Stimulated activated naive CD8-positive, alpha-beta T cell treated with anti-CD3 and anti-CD28 coated beads, Interleukin-15, Interleukin-2, amounts not matched to agents 100 ng/mL and 50 ng/mL, for 24 hours (primary cell): ENCODE measurements at regions not wholly inside any gene's neighbourhood (a gene's known extent, or its start where the extent isn't known, plus 50 kb on each side); places are given as distances from the start of the nearest gene placed in this dataset.
"Not testable (repeated sequence)": the region's sequence is repeated elsewhere in the genome, so short reads cannot be mapped to it uniquely, and the experiment has no call there.

Source experiments
- H3K27ac Mint-ChIP-seq: one replicate; pipeline ENCODE4 v1.8.0; 2021; ENCODE audit warnings: mild to moderate bottlenecking, mixed read lengths
- H3K27me3 Mint-ChIP-seq: one replicate; pipeline ENCODE4 v1.8.0; 2021; ENCODE audit warnings: mixed read lengths
- H3K36me3 Mint-ChIP-seq: one replicate; pipeline ENCODE4 v1.8.0; 2021; ENCODE audit warnings: low read depth, mixed read lengths
- H3K4me1 Mint-ChIP-seq: one replicate; pipeline ENCODE4 v1.8.0; 2021; ENCODE audit warnings: low read depth, mixed read lengths
- H3K4me3 Mint-ChIP-seq: one replicate; pipeline ENCODE4 v1.8.0; 2021; ENCODE audit warnings: mild to moderate bottlenecking, mixed read lengths
- H3K9me3 Mint-ChIP-seq: one replicate; pipeline ENCODE4 v1.8.0; 2021; ENCODE audit warnings: mixed read lengths

- no peaks in the 10 kb centered on the region for H3K36me3 Mint-ChIP-seq
- H3K4me1 Mint-ChIP-seq, result peaks cover 9% of the 10 kb centered on the region
Measured at GRCh38 chr14:105636935-105637334, 110.6 kb downstream of the TMEM121 start.

GRCh38 chr14:105637345-105637744 is 111.0 kb downstream of the TMEM121 start:
- H3K27ac Mint-ChIP-seq, H3K4me3 Mint-ChIP-seq, H3K36me3 Mint-ChIP-seq, H3K9me3 Mint-ChIP-seq, H3K27me3 Mint-ChIP-seq, H3K4me1 Mint-ChIP-seq: not testable (repeated sequence)

More at GRCh38 chr14:105636935-105637334, 110.6 kb downstream of the TMEM121 start:
- H3K27ac Mint-ChIP-seq, result peak overlapping the region; percentile 56
- no peaks in the 10 kb centered on the region for H3K27me3 Mint-ChIP-seq
- H3K4me3 Mint-ChIP-seq, result peak overlapping the region; percentile 1
- no peaks in the 10 kb centered on the region for H3K9me3 Mint-ChIP-seq

GRCh38 chr14:105639969-105640931 is 113.9 kb downstream of the TMEM121 start:
- H3K36me3 Mint-ChIP-seq, H3K4me3 Mint-ChIP-seq: not testable (repeated sequence)

GRCh38 chr14:105641075-105641937 is 114.9 kb downstream of the TMEM121 start:
- H3K36me3 Mint-ChIP-seq, result no peaks in the 10 kb centered on the region
- H3K9me3 Mint-ChIP-seq, result no peaks in the 10 kb centered on the region
- no peak overlapping the region for H3K27ac Mint-ChIP-seq
- no peak overlapping the region for H3K4me3 Mint-ChIP-seq
- H3K4me1 Mint-ChIP-seq, result peaks cover 6% of the 10 kb centered on the region
- H3K27me3 Mint-ChIP-seq, result no peaks in the 10 kb centered on the region

More at GRCh38 chr14:105639969-105640931, 113.9 kb downstream of the TMEM121 start:
- not testable (repeated sequence) for H3K4me1 Mint-ChIP-seq, H3K27ac Mint-ChIP-seq, H3K9me3 Mint-ChIP-seq, H3K27me3 Mint-ChIP-seq

- H3K4me1 Mint-ChIP-seq, H3K9me3 Mint-ChIP-seq, H3K36me3 Mint-ChIP-seq, H3K27me3 Mint-ChIP-seq, H3K4me3 Mint-ChIP-seq, H3K27ac Mint-ChIP-seq: not testable (repeated sequence)
Measured at GRCh38 chr14:105641951-105642350, 115.6 kb downstream of the TMEM121 start.

- not testable (repeated sequence) for H3K27ac Mint-ChIP-seq, H3K36me3 Mint-ChIP-seq, H3K27me3 Mint-ChIP-seq, H3K9me3 Mint-ChIP-seq, H3K4me1 Mint-ChIP-seq, H3K4me3 Mint-ChIP-seq
Measured at GRCh38 chr14:105642486-105642885, 116.1 kb downstream of the TMEM121 start.

- not testable (repeated sequence) for H3K9me3 Mint-ChIP-seq, H3K27me3 Mint-ChIP-seq, H3K4me3 Mint-ChIP-seq, H3K4me1 Mint-ChIP-seq, H3K36me3 Mint-ChIP-seq, H3K27ac Mint-ChIP-seq
Measured at GRCh38 chr14:105643406-105644052, 117.1 kb downstream of the TMEM121 start.

GRCh38 chr14:105644053-105644435 is 117.7 kb downstream of the TMEM121 start:
- not testable (repeated sequence) for H3K4me1 Mint-ChIP-seq, H3K27ac Mint-ChIP-seq, H3K27me3 Mint-ChIP-seq, H3K9me3 Mint-ChIP-seq, H3K4me3 Mint-ChIP-seq, H3K36me3 Mint-ChIP-seq

- H3K27ac Mint-ChIP-seq, H3K4me3 Mint-ChIP-seq, H3K36me3 Mint-ChIP-seq, H3K27me3 Mint-ChIP-seq, H3K9me3 Mint-ChIP-seq, H3K4me1 Mint-ChIP-seq: not testable (repeated sequence)
Measured at GRCh38 chr14:105644457-105644856, 118.1 kb downstream of the TMEM121 start.

GRCh38 chr14:105644891-105645290 is 118.5 kb downstream of the TMEM121 start:
- H3K27ac Mint-ChIP-seq, H3K27me3 Mint-ChIP-seq, H3K4me3 Mint-ChIP-seq, H3K36me3 Mint-ChIP-seq, H3K4me1 Mint-ChIP-seq, H3K9me3 Mint-ChIP-seq: not testable (repeated sequence)

- not testable (repeated sequence) for H3K36me3 Mint-ChIP-seq, H3K27ac Mint-ChIP-seq, H3K4me3 Mint-ChIP-seq, H3K9me3 Mint-ChIP-seq, H3K27me3 Mint-ChIP-seq, H3K4me1 Mint-ChIP-seq
Measured at GRCh38 chr14:105645389-105645788, 119.0 kb downstream of the TMEM121 start.

- Mint-ChIP-seq H3K27me3 (no peaks in the 10 kb centered on the region), H3K27ac (no peak overlapping the region), H3K4me1 (peaks cover 9% of the 10 kb centered on the region), H3K9me3 (no peaks in the 10 kb centered on the region), H3K36me3 (no peaks in the 10 kb centered on the region), H3K4me3 (no peak overlapping the region)
Measured at GRCh38 chr14:105646175-105646574, 119.8 kb downstream of the TMEM121 start.

- H3K27ac Mint-ChIP-seq, H3K36me3 Mint-ChIP-seq, H3K9me3 Mint-ChIP-seq, H3K4me1 Mint-ChIP-seq, H3K27me3 Mint-ChIP-seq, H3K4me3 Mint-ChIP-seq: not testable (repeated sequence)
Measured at GRCh38 chr14:105646711-105647281, 120.4 kb downstream of the TMEM121 start.

- not testable (repeated sequence) for H3K27me3 Mint-ChIP-seq, H3K36me3 Mint-ChIP-seq, H3K27ac Mint-ChIP-seq, H3K4me1 Mint-ChIP-seq, H3K9me3 Mint-ChIP-seq
- peak overlapping the region; percentile 45 for H3K4me3 Mint-ChIP-seq
Measured at GRCh38 chr14:105647426-105647783, 121.0 kb downstream of the TMEM121 start.
